Mesenchymal stem cell (in vitro differentiated cells and primary cell): ENCODE measurements at regions not wholly inside any gene's neighbourhood (a gene's known extent, or its start where the extent isn't known, plus 50 kb on each side); places are given as distances from the start of the nearest gene placed in this dataset.

Experiments
- DNase-seq: peaks from one replicate; pipeline ENCODE4 v3.0.0-alpha.2; 2013
- H2AFZ ChIP-seq: one replicate; pipeline ENCODE4 v1.6.1; 2013; ENCODE audit warnings: low read depth, mild to moderate bottlenecking, control low read depth, inconsistent platforms, low read length, moderate library complexity
- H2AK5ac ChIP-seq: 2 replicates; pipeline ENCODE4 v1.6.1; 2013; ENCODE audit warnings: low read length, moderate library complexity, mild to moderate bottlenecking, inconsistent platforms; ENCODE audit not compliant: severe bottlenecking
- H2BK120ac ChIP-seq: one replicate; pipeline ENCODE4 v1.6.1; 2013; ENCODE audit warnings: low read depth, mild to moderate bottlenecking, inconsistent platforms, low read length, moderate library complexity
- H2BK12ac ChIP-seq, 2 experiments: one replicate each; pipeline ENCODE4 v1.6.1; 2013; ENCODE audit warnings: inconsistent platforms in 2 of 2, low read length in 2 of 2, mild to moderate bottlenecking in 2 of 2, moderate library complexity in 2 of 2, control low read depth in 1 of 2
- H2BK15ac ChIP-seq: one replicate; pipeline ENCODE4 v1.6.1; 2013; ENCODE audit warnings: mild to moderate bottlenecking, low read depth, inconsistent platforms; ENCODE audit not compliant: poor library complexity, severe bottlenecking
- H2BK5ac ChIP-seq: 2 replicates; pipeline ENCODE4 v1.6.1; 2013; ENCODE audit warnings: low read depth, mild to moderate bottlenecking, low read length, control low read depth, inconsistent platforms; ENCODE audit not compliant: poor library complexity, severe bottlenecking
- H3K14ac ChIP-seq, 2 experiments: one replicate each; pipeline ENCODE4 v1.6.1; 2013; ENCODE audit warnings: inconsistent platforms in 2 of 2, low read length in 2 of 2, control low read depth in 1 of 2, mild to moderate bottlenecking in 1 of 2, moderate library complexity in 1 of 2
- H3K18ac ChIP-seq, 2 experiments: one replicate each; pipeline ENCODE4 v1.6.1; 2013; ENCODE audit warnings: inconsistent platforms in 2 of 2, low read length in 2 of 2, control low read depth in 1 of 2, low read depth in 1 of 2, mild to moderate bottlenecking in 1 of 2
- H3K23ac ChIP-seq, 2 experiments: one replicate each; pipeline ENCODE4 v1.6.1; 2013; ENCODE audit warnings: inconsistent platforms in 2 of 2, low read length in 2 of 2, mild to moderate bottlenecking in 2 of 2, moderate library complexity in 2 of 2, control low read depth in 1 of 2
- H3K27ac ChIP-seq: 2 replicates; pipeline ENCODE4 v1.5.1; 2013; ENCODE audit warnings: mild to moderate bottlenecking, moderate library complexity, low read length, control low read depth, inconsistent platforms; ENCODE audit not compliant: poor library complexity, severe bottlenecking
- H3K27me3 ChIP-seq, 2 experiments: 2 replicates each; pipeline versions ENCODE4 v1.6.1 to v1.7.0; 2013; ENCODE audit warnings: low read length in 2 of 2, mild to moderate bottlenecking in 2 of 2, moderate library complexity in 2 of 2, control low read depth in 1 of 2, inconsistent platforms in 1 of 2; ENCODE audit not compliant: control insufficient read depth in 1 of 2, insufficient read depth in 1 of 2
- H3K36me3 ChIP-seq, 2 experiments: 2 replicates each; pipeline versions ENCODE4 v1.6.1 to v1.7.0; 2013; ENCODE audit warnings: low read length in 2 of 2, control low read depth in 1 of 2, inconsistent platforms in 1 of 2, low read depth in 1 of 2, mild to moderate bottlenecking in 1 of 2; ENCODE audit not compliant: insufficient read depth in 2 of 2, control insufficient read depth in 1 of 2
- H3K4ac ChIP-seq, 2 experiments: one replicate each; pipeline ENCODE4 v1.6.1; 2013; ENCODE audit warnings: inconsistent platforms in 2 of 2, low read length in 2 of 2, mild to moderate bottlenecking in 2 of 2, moderate library complexity in 2 of 2, control low read depth in 1 of 2, low read depth in 1 of 2
- H3K4me1 ChIP-seq: 2 replicates; pipeline ENCODE4 v1.6.1; 2013; ENCODE audit warnings: low read depth, low read length, control low read depth; ENCODE audit not compliant: control insufficient read depth, insufficient read depth
- H3K4me2 ChIP-seq: 2 replicates; pipeline ENCODE4 v1.6.1; 2013; ENCODE audit warnings: low read length, mild to moderate bottlenecking, inconsistent platforms; ENCODE audit not compliant: poor library complexity, severe bottlenecking
- H3K4me3 ChIP-seq, 2 experiments: 2 replicates each; pipeline versions ENCODE4 v1.5.1 to v1.7.0; 2013; ENCODE audit warnings: low read length in 2 of 2, mild to moderate bottlenecking in 2 of 2, control low read depth in 1 of 2, low read depth in 1 of 2; ENCODE audit not compliant: insufficient read depth in 1 of 2
- H3K79me1 ChIP-seq: replicated peaks from 2 replicates; pipeline ENCODE4 v1.6.1; 2013; ENCODE audit warnings: mild to moderate bottlenecking, control low read depth, low read length, inconsistent platforms; ENCODE audit not compliant: poor library complexity, severe bottlenecking
- H3K9ac ChIP-seq: 2 replicates; pipeline ENCODE4 v1.7.0; 2013; ENCODE audit warnings: mild to moderate bottlenecking, low read length, moderate library complexity
- H3K9me3 ChIP-seq: 2 replicates; pipeline ENCODE4 v1.7.0; 2013; ENCODE audit warnings: mild to moderate bottlenecking, low read length; ENCODE audit not compliant: control insufficient read depth
- H4K8ac ChIP-seq: one replicate; pipeline ENCODE4 v1.6.1; 2013; ENCODE audit warnings: inconsistent platforms, mild to moderate bottlenecking, low read length, moderate library complexity
- H4K91ac ChIP-seq: one replicate; pipeline ENCODE4 v1.6.1; 2013; ENCODE audit warnings: mild to moderate bottlenecking, low read length, inconsistent platforms
- WGBS: methylation state at CpG from one replicate; pipeline ENCODE4 v1.1.7; 2013; ENCODE audit warnings: mixed read lengths; 5-methylcytosine and 5-hydroxymethylcytosine counted together

GRCh38 chr15:70199124-70199482 lies 101.4 kb upstream of the TLE3 start:
- Histone ChIP-seq H3K36me3 (no peaks in the 10 kb centered on the region), H3K4me3 (no peak overlapping the region), H3K9ac (no peak overlapping the region), H3K79me1 (no peaks in the 10 kb centered on the region), H3K4me1 (peaks cover 29% of the 10 kb centered on the region), H3K4me2 (no peak overlapping the region), H3K18ac (no peak overlapping the region), H3K27ac (no peak overlapping the region), H2AFZ (no peak overlapping the region), H3K14ac (no peak overlapping the region), H2BK5ac (no peak overlapping the region), H4K8ac (no peak overlapping the region), H4K91ac (no peak overlapping the region), H3K23ac (no peak overlapping the region), H2BK12ac (no peak overlapping the region), H3K4ac (no peak overlapping the region), H3K27me3 (peaks cover 0 to 44% of the 10 kb centered on the region in 2 experiments), H2BK15ac (no peak overlapping the region), H2AK5ac (no peak overlapping the region), H2BK120ac (no peak overlapping the region), H3K9me3 (no peaks in the 10 kb centered on the region)
- 60% methylated on average over 3 of the region's 4 CpGs for WGBS
- no peak for DNase-seq

- Histone ChIP-seq H4K8ac (no peak overlapping the region), H3K4ac (no peak overlapping the region), H2BK120ac (no peak overlapping the region), H3K4me2 (no peak overlapping the region), H2BK15ac (no peak overlapping the region), H2AFZ (no peak overlapping the region), H3K9ac (no peak overlapping the region), H2BK12ac (no peak overlapping the region), H3K14ac (no peak overlapping the region), H2BK5ac (no peak overlapping the region), H3K4me3 (no peak overlapping the region), H3K4me1 (peaks cover 29% of the 10 kb centered on the region), H3K36me3 (no peaks in the 10 kb centered on the region), H3K23ac (no peak overlapping the region), H3K79me1 (no peaks in the 10 kb centered on the region), H3K9me3 (no peaks in the 10 kb centered on the region), H3K18ac (no peak overlapping the region), H4K91ac (no peak overlapping the region), H3K27me3 (peaks cover 0 to 49% of the 10 kb centered on the region in 2 experiments), H3K27ac (no peak overlapping the region), H2AK5ac (no peak overlapping the region)
- 93% methylated on average over 2 of the region's 6 CpGs for WGBS
- DNase-seq, result no peak
Measured at GRCh38 chr15:70198441-70199123, 100.9 kb upstream of the TLE3 start.

GRCh38 chr15:70197945-70198361 lies 100.2 kb upstream of the TLE3 start:
- DNase-seq, result no peak
- no peaks in the 10 kb centered on the region for H3K79me1 ChIP-seq
- no peak overlapping the region for H4K8ac ChIP-seq
- H3K27ac ChIP-seq, result no peak overlapping the region
- no peak overlapping the region for H3K23ac ChIP-seq
- no peak overlapping the region for H3K18ac ChIP-seq
- H2AK5ac ChIP-seq, result no peak overlapping the region
- 91% methylated on average over 8 of the region's 9 CpGs for WGBS
- peaks cover 0 to 53% of the 10 kb centered on the region in 2 experiments for H3K27me3 ChIP-seq
- H3K4me2 ChIP-seq, result no peak overlapping the region
- H2BK120ac ChIP-seq, result no peak overlapping the region
- H2BK12ac ChIP-seq, result no peak overlapping the region
- H3K4me1 ChIP-seq, result peaks cover 29% of the 10 kb centered on the region
- no peak overlapping the region for H3K9ac ChIP-seq
- H3K4ac ChIP-seq, result no peak overlapping the region
- no peak overlapping the region for H2BK5ac ChIP-seq
- H2AFZ ChIP-seq, result no peak overlapping the region
- no peak overlapping the region for H3K14ac ChIP-seq
- no peaks in the 10 kb centered on the region for H3K9me3 ChIP-seq
- H3K4me3 ChIP-seq, result no peak overlapping the region
- H3K36me3 ChIP-seq, result no peaks in the 10 kb centered on the region
- no peak overlapping the region for H4K91ac ChIP-seq
- H2BK15ac ChIP-seq, result no peak overlapping the region

- Histone ChIP-seq H2BK12ac (no peak overlapping the region), H3K4ac (no peak overlapping the region), H3K4me1 (peaks cover 29% of the 10 kb centered on the region), H3K4me2 (no peak overlapping the region), H3K79me1 (no peaks in the 10 kb centered on the region), H3K14ac (no peak overlapping the region), H2BK15ac (no peak overlapping the region), H2AFZ (no peak overlapping the region), H3K9me3 (peaks cover under 1% of the 10 kb centered on the region), H3K18ac (no peak overlapping the region), H2BK120ac (no peak overlapping the region), H3K27ac (no peak overlapping the region), H2AK5ac (no peak overlapping the region), H3K27me3 (peaks cover 0 to 56% of the 10 kb centered on the region in 2 experiments), H3K36me3 (no peaks in the 10 kb centered on the region), H3K4me3 (no peak overlapping the region), H2BK5ac (no peak overlapping the region), H3K23ac (no peak overlapping the region), H3K9ac (no peak overlapping the region), H4K91ac (no peak overlapping the region), H4K8ac (no peak overlapping the region)
- 91% methylated on average over 9 of the region's 10 CpGs for WGBS
- no peak for DNase-seq
Measured at GRCh38 chr15:70197318-70197944, 99.7 kb upstream of the TLE3 start.
